Astrocyte (in vitro differentiated cells and primary cell): ENCODE measurements at regions not wholly inside any gene's neighbourhood (a gene's known extent, or its start where the extent isn't known, plus 50 kb on each side); places are given as distances from the start of the nearest gene placed in this dataset.

Experiments
- DNase-seq: peaks from one replicate; pipeline ENCODE4 v3.0.0-alpha.2; 2010; ENCODE audit warnings: low read depth
- FAIRE-seq: peaks from 2 replicates; lab custom pipeline; 2011; peaks lifted over from hg19 to GRCh38; lab: Jason Lieb, UNC
- H2AFZ ChIP-seq: 2 replicates; pipeline ENCODE4 v1.6.0; 2012; ENCODE audit warnings: low read depth, low read length, inconsistent platforms
- H3K27ac ChIP-seq: 2 replicates; pipeline ENCODE4 v1.5.1; 2011; ENCODE audit warnings: low read depth, low read length, inconsistent platforms
- H3K27me3 ChIP-seq: 2 replicates; pipeline ENCODE4 v1.6.0; 2011; ENCODE audit warnings: low read length, inconsistent platforms; ENCODE audit not compliant: insufficient read depth
- H3K36me3 ChIP-seq: 2 replicates; pipeline ENCODE4 v1.5.1; 2011; ENCODE audit warnings: low read length, inconsistent platforms; ENCODE audit not compliant: insufficient read depth
- H3K4me1 ChIP-seq: 2 replicates; pipeline ENCODE4 v1.5.1; 2011; ENCODE audit warnings: low read length, inconsistent platforms; ENCODE audit not compliant: insufficient read depth
- H3K4me2 ChIP-seq: 2 replicates; pipeline ENCODE4 v1.6.0; 2012; ENCODE audit warnings: low read length, inconsistent platforms
- H3K4me3 ChIP-seq: 2 replicates; pipeline ENCODE4 v1.5.1; 2011; ENCODE audit warnings: low read depth, mild to moderate bottlenecking, low read length, inconsistent platforms; ENCODE audit not compliant: insufficient read depth
- H3K79me2 ChIP-seq: 2 replicates; pipeline ENCODE4 v1.6.0; 2012; ENCODE audit warnings: mild to moderate bottlenecking, low read length, inconsistent platforms; ENCODE audit not compliant: insufficient read depth
- H3K9ac ChIP-seq: 2 replicates; pipeline ENCODE4 v1.6.0; 2012; ENCODE audit warnings: mild to moderate bottlenecking, low read length, inconsistent platforms
- H3K9me3 ChIP-seq: 2 replicates; pipeline ENCODE4 v1.5.1; 2012; ENCODE audit warnings: low read depth, mild to moderate bottlenecking, low read length, inconsistent platforms; ENCODE audit not compliant: insufficient read depth
- H4K20me1 ChIP-seq: 2 replicates; pipeline ENCODE4 v1.6.0; 2012; ENCODE audit warnings: low read length, inconsistent platforms; ENCODE audit not compliant: insufficient read depth
- H3K27ac Mint-ChIP-seq: one replicate; pipeline ENCODE4 v1.8.0; 2021; ENCODE audit warnings: mild to moderate bottlenecking, mixed read lengths; ENCODE audit not compliant: unreplicated experiment
- H3K27me3 Mint-ChIP-seq: one replicate; pipeline ENCODE4 v1.8.0; 2021; ENCODE audit warnings: low read depth, mixed read lengths; ENCODE audit not compliant: unreplicated experiment
- H3K36me3 Mint-ChIP-seq: one replicate; pipeline ENCODE4 v1.8.0; 2021; ENCODE audit warnings: low read depth, mixed read lengths; ENCODE audit not compliant: unreplicated experiment
- H3K4me1 Mint-ChIP-seq: one replicate; pipeline ENCODE4 v1.8.0; 2021; ENCODE audit warnings: low read depth, mixed read lengths; ENCODE audit not compliant: unreplicated experiment
- H3K4me3 Mint-ChIP-seq: one replicate; pipeline ENCODE4 v1.8.0; 2021; ENCODE audit warnings: mild to moderate bottlenecking, moderate library complexity, mixed read lengths; ENCODE audit not compliant: unreplicated experiment
- H3K9me3 Mint-ChIP-seq: one replicate; pipeline ENCODE4 v1.8.0; 2021; ENCODE audit warnings: mild to moderate bottlenecking, mixed read lengths; ENCODE audit not compliant: unreplicated experiment
- EZH2 ChIP-seq: IDR thresholded peaks from 2 replicates; pipeline ENCODE4 v1.6.1; 2012; ENCODE audit warnings: mild to moderate bottlenecking, low read length, inconsistent platforms; ENCODE audit not compliant: insufficient read depth
- TF ChIP-seq, protein P1 (sequence below): IDR thresholded peaks from 2 replicates; pipeline ENCODE4 v1.5.1; 2011; ENCODE audit warnings: low read depth, mild to moderate bottlenecking, inconsistent platforms, low read length, moderate library complexity; ENCODE audit not compliant: insufficient read depth

DNA sequence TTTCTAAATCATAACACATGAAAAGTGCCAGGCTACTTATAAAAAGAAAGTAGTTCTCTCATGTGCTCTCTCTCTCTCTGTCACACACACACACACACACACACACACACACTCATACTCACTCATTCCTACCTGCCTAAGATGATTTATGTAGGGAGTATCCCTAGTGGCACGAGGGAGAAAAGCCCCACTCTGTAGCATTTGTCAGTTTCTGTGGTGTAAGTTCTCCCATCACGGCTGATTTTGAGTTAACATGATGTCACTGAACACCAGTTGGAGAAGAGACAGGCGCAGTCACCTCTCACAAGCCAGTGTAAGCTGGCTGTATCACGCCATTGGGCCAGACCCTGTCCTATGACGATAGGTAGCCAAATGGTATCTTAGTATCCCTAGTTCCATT is 395.4 kb downstream of the SFMBT2 start:
- no peak overlapping the region for H3K4me3 Mint-ChIP-seq
- Histone ChIP-seq H3K27me3 (no peaks in the 10 kb centered on the region), H4K20me1 (no peaks in the 10 kb centered on the region), H3K4me2 (no peak overlapping the region), H3K9me3 (no peaks in the 10 kb centered on the region), H3K4me1 (no peaks in the 10 kb centered on the region), H3K4me3 (no peak overlapping the region), H2AFZ (no peak overlapping the region), H3K27ac (no peak overlapping the region), H3K79me2 (no peaks in the 10 kb centered on the region), H3K36me3 (no peaks in the 10 kb centered on the region), H3K9ac (no peak overlapping the region)
- H3K27me3 Mint-ChIP-seq, result no peaks in the 10 kb centered on the region
- H3K4me1 Mint-ChIP-seq, result no peaks in the 10 kb centered on the region
- no peak overlapping the region for H3K27ac Mint-ChIP-seq
- H3K9me3 Mint-ChIP-seq, result peaks cover 4% of the 10 kb centered on the region
- TF ChIP-seq, protein P1, sequence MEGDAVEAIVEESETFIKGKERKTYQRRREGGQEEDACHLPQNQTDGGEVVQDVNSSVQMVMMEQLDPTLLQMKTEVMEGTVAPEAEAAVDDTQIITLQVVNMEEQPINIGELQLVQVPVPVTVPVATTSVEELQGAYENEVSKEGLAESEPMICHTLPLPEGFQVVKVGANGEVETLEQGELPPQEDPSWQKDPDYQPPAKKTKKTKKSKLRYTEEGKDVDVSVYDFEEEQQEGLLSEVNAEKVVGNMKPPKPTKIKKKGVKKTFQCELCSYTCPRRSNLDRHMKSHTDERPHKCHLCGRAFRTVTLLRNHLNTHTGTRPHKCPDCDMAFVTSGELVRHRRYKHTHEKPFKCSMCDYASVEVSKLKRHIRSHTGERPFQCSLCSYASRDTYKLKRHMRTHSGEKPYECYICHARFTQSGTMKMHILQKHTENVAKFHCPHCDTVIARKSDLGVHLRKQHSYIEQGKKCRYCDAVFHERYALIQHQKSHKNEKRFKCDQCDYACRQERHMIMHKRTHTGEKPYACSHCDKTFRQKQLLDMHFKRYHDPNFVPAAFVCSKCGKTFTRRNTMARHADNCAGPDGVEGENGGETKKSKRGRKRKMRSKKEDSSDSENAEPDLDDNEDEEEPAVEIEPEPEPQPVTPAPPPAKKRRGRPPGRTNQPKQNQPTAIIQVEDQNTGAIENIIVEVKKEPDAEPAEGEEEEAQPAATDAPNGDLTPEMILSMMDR, result no peak
- TF ChIP-seq EZH2, result no peak
- H3K36me3 Mint-ChIP-seq, result no peaks in the 10 kb centered on the region
- FAIRE-seq (no peak), DNase-seq (no peak)

DNA sequence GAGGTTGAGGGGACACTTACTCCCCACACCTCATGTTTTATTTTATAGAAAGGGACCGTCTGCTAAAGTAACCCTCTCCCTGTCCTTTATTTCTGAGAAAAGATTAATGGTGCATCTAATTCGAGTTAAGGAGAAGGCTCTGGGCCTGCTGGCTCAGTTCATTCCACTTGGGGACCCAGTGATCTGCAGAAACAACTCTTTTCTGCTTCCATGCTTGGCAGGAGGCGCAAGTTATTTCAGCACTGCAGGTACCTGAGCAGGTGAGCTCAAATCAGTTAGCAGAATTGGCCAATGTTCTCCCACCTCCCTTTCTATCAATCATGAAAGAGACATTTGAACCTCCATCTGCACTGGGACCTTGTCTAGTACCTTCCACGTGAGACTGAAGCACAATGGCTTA is 396.1 kb downstream of the SFMBT2 start:
- FAIRE-seq, result no peak
- Histone ChIP-seq H3K27ac (no peak overlapping the region), H3K9ac (no peak overlapping the region), H3K4me1 (no peaks in the 10 kb centered on the region), H4K20me1 (no peaks in the 10 kb centered on the region), H3K27me3 (no peaks in the 10 kb centered on the region), H3K4me3 (no peak overlapping the region), H2AFZ (no peak overlapping the region), H3K9me3 (no peaks in the 10 kb centered on the region), H3K79me2 (no peaks in the 10 kb centered on the region), H3K4me2 (no peak overlapping the region), H3K36me3 (no peaks in the 10 kb centered on the region)
- H3K27ac Mint-ChIP-seq, result no peak overlapping the region
- H3K27me3 Mint-ChIP-seq, result no peaks in the 10 kb centered on the region
- H3K4me3 Mint-ChIP-seq, result no peak overlapping the region
- DNase-seq, result no peak
- H3K9me3 Mint-ChIP-seq, result peaks cover 3% of the 10 kb centered on the region
- TF ChIP-seq, protein P1, result no peak
- TF ChIP-seq EZH2, result no peak
- H3K4me1 Mint-ChIP-seq, result no peaks in the 10 kb centered on the region
- H3K36me3 Mint-ChIP-seq, result no peaks in the 10 kb centered on the region

DNA sequence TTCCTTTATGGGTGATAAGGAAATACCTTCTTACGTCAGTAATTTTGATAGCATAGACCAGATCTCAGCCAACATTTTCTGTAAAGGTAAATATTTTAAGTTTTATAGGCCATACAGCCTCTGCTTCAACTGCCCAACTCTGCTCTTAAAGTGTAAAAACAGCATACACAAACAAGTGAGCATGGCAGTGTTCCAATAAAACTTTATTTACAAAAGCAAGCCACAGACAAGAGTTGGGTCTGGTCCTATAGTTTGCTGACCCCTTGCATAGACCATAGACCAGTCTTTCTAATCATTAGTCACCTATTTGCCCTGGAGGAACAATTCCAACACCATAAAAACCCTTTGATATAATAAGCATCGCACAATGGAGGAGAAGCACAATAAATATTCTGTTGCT is 398.8 kb downstream of the SFMBT2 start:
- peaks cover 3% of the 10 kb centered on the region for H3K9me3 Mint-ChIP-seq

More for the DNA sequence above, 398.8 kb downstream of the SFMBT2 start:
- no peaks in the 10 kb centered on the region for H3K36me3 Mint-ChIP-seq
- no peaks in the 10 kb centered on the region for H3K4me1 Mint-ChIP-seq
- no peak overlapping the region for H3K27ac ChIP-seq
- no peak overlapping the region for H3K4me3 ChIP-seq
- TF ChIP-seq, protein P1, result no peak
- no peak for TF ChIP-seq EZH2
- H3K79me2 ChIP-seq, result no peaks in the 10 kb centered on the region
- H3K27ac Mint-ChIP-seq, result no peak overlapping the region
- no peaks in the 10 kb centered on the region for H3K36me3 ChIP-seq
- no peak overlapping the region for H2AFZ ChIP-seq
- DNase-seq, result no peak
- H3K27me3 Mint-ChIP-seq, result no peaks in the 10 kb centered on the region
- H3K9me3 ChIP-seq, result no peaks in the 10 kb centered on the region
- H3K27me3 ChIP-seq, result no peaks in the 10 kb centered on the region
- H3K4me3 Mint-ChIP-seq, result no peak overlapping the region
- no peaks in the 10 kb centered on the region for H4K20me1 ChIP-seq
- H3K9ac ChIP-seq, result no peak overlapping the region
- H3K4me2 ChIP-seq, result no peak overlapping the region
- no peak for FAIRE-seq
- H3K4me1 ChIP-seq, result no peaks in the 10 kb centered on the region
